ENCODE measurements at regions not wholly inside any gene's neighbourhood (a gene's known extent, or its start where the extent isn't known, plus 50 kb on each side); places are given as distances from the start of the nearest gene placed in this dataset.

DNA sequence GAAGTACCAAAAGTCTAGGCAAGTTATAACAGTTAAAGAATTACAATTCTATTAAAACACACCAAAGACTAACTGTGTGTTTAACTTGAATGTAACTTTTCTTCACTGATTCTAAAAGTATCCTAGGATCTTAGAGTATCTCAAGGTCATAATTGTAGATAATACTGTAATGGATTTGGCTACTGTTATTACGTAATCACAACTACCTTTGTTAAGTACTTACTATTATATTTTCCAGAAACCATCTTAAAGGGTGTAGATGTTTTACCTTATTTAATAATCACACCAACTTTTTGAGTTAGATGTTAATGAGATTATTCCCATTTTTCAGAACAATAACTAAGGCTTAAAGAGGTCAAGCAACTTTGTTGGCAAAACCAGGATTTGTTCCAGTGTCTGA lies 161.3 kb upstream of the REG3A start:
- Histone ChIP-seq H3K4me3 (ENCODE audit: low read depth, low read length) (no peak overlapping the region), H3K27me3 (no peaks in the 10 kb centered on the region), H3K36me3 (no peaks in the 10 kb centered on the region), H3K4me1 (no peaks in the 10 kb centered on the region), H3K9me3 (no peaks in the 10 kb centered on the region)
- no peak for DNase-seq
- TF ChIP-seq, protein P1, sequence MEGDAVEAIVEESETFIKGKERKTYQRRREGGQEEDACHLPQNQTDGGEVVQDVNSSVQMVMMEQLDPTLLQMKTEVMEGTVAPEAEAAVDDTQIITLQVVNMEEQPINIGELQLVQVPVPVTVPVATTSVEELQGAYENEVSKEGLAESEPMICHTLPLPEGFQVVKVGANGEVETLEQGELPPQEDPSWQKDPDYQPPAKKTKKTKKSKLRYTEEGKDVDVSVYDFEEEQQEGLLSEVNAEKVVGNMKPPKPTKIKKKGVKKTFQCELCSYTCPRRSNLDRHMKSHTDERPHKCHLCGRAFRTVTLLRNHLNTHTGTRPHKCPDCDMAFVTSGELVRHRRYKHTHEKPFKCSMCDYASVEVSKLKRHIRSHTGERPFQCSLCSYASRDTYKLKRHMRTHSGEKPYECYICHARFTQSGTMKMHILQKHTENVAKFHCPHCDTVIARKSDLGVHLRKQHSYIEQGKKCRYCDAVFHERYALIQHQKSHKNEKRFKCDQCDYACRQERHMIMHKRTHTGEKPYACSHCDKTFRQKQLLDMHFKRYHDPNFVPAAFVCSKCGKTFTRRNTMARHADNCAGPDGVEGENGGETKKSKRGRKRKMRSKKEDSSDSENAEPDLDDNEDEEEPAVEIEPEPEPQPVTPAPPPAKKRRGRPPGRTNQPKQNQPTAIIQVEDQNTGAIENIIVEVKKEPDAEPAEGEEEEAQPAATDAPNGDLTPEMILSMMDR (IDR thresholded peaks at IDR 0.05; ENCODE audit: low read depth, low read length) = no peak

DNA sequence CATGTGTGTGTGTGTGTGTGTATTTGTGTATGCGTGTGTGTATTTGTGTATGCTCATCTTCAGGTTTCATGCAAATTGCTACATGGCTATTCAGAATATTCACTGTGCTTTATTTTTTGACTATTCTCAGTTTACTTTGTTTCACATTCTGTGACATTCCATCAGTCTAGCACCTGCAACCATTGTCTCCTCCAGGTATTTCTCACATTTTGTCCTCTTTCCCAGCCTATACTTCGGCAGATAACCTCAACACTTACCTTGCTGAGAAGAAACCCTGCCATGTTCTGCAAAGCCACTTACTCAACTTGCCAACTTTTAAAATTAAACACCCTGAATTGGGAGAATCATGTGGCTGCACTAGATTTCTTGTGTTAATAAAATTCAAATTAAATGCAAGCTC lies 135.4 kb upstream of the REG3A start:
- H3K9me3 ChIP-seq = no peaks in the 10 kb centered on the region
- H3K4me3 ChIP-seq (ENCODE audit: low read depth, low read length) = no peak overlapping the region
- no peaks in the 10 kb centered on the region for H3K36me3 ChIP-seq
- TF ChIP-seq, protein P1 (IDR thresholded peaks at IDR 0.05; ENCODE audit: low read depth, low read length) = no peak
- H3K4me1 ChIP-seq = no peaks in the 10 kb centered on the region
- no peak for DNase-seq
- no peaks in the 10 kb centered on the region for H3K27me3 ChIP-seq

DNA sequence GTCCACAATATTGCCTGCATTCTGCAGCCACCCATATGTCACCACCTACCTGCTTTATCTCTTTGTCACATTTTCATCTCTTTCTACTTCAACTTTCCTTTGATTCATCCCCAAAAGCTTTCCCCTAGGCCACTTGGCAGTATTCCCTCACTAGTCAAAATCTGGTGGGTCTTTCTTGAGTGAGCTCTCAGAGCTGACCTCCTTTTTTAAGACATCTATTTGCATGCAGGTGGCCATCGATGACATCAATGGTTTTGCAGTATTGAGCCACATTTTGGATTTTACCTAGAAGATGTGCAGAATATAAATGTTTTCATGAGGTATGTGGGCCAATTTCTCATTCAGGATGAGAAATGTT lies 133.4 kb upstream of the REG3A start:
- H3K27me3 ChIP-seq = no peaks in the 10 kb centered on the region
- no peak overlapping the region for H3K4me3 ChIP-seq (ENCODE audit: low read depth, low read length)
- H3K4me1 ChIP-seq = no peaks in the 10 kb centered on the region
- no peaks in the 10 kb centered on the region for H3K36me3 ChIP-seq
- no peaks in the 10 kb centered on the region for H3K9me3 ChIP-seq
- TF ChIP-seq, protein P1 (IDR thresholded peaks at IDR 0.05; ENCODE audit: low read depth, low read length) = no peak
- no peak for DNase-seq

DNA sequence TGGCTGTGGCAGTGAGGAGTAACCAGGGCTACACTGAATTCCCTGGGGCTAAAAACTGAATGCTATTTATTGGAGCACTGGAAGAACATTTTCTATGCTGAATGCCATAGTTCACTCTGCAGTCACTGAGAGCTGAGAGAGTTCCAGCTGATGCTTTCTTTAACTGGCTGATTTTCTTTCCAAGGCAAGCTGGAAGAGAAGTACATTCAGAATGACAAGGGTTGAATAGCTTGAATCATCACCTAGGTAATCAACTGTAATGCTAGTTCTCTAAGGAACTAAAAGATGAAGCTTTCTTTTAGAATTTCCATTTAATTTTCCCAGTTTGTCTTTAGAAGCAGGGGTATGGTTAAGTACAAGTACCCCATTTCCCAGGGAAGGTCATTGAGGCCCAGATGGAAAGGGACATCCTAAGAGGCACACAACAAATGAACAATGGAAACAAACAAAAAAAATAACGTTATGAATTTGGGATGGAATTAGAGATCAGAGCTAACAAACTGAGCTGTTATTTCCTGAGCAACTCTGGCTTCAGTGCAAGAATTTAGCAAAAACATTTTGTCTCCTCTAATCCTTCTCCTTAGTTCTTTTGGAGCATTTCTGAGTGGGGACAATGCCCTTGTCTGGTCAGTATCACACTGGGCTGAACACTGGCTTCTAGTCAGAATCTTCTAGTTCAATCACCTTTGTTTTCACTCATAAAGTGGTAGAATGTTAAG lies 132.8 kb upstream of the REG3A start:
- TF ChIP-seq, protein P1 (IDR thresholded peaks at IDR 0.05; ENCODE audit: low read depth, low read length) = no peak
- DNase-seq = no peak
- H3K36me3 ChIP-seq = no peaks in the 10 kb centered on the region
- no peaks in the 10 kb centered on the region for H3K4me1 ChIP-seq
- no peaks in the 10 kb centered on the region for H3K27me3 ChIP-seq
- no peak overlapping the region for H3K4me3 ChIP-seq (ENCODE audit: low read depth, low read length)
- H3K9me3 ChIP-seq = no peaks in the 10 kb centered on the region

DNA sequence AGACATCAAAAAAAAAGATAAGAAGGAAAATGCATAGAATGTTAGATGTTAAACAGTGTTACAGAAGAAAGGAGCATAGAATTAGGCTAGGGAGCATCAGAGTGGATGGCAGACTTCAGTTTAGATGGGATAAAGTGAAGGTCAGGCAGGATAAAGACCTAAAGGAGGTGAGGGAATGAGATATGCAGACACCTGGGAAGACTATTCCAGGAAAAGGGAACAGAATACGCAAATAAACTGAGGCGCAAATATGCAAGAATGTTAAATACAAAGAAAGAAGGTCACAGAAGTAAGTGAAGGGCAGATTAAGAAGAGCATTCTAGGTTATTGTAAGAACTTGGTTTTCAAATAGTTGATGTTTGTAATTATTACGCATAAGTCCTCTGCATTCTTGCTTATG lies 116.3 kb upstream of the REG3A start:
- TF ChIP-seq, protein P1 (IDR thresholded peaks at IDR 0.05; ENCODE audit: low read depth, low read length) = no peak
- no peaks in the 10 kb centered on the region for H3K27me3 ChIP-seq

DNA sequence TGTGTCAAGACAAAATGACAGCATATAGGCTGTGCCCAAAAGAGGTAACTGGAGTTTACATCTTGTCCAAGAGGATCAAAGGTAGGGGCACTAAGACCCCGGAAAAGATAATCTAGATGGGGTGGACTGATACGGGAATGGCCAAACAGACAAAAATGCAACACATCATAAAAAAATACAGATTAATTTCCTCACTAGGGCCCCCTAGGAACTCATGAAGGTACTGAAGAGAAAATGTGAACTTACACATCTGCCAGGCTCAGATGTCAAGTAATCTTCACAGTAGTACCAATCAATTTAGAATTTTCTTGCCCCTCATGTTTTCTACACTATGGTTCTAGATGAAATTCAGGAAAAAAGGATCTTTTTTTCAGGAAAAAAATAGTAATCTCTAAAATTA lies 115.6 kb upstream of the REG3A start:
- Histone ChIP-seq H3K27me3 (no peaks in the 10 kb centered on the region), H3K36me3 (no peaks in the 10 kb centered on the region), H3K9me3 (no peaks in the 10 kb centered on the region), H3K4me3 (ENCODE audit: low read depth, low read length) (no peak overlapping the region), H3K4me1 (no peaks in the 10 kb centered on the region; the same call in 1 of the 2 replicates)
- no peak for DNase-seq
- TF ChIP-seq, protein P1 (IDR thresholded peaks at IDR 0.05; ENCODE audit: low read depth, low read length) = peak; percentile 11; the same call in 1 of the 2 replicates

More for the DNA sequence above, 116.3 kb upstream of the REG3A start:
- H3K9me3 ChIP-seq = no peaks in the 10 kb centered on the region
- no peaks in the 10 kb centered on the region; the same call in 1 of the 2 replicates for H3K4me1 ChIP-seq
- no peaks in the 10 kb centered on the region for H3K36me3 ChIP-seq
- DNase-seq = no peak
- H3K4me3 ChIP-seq (ENCODE audit: low read depth, low read length) = no peak overlapping the region
